WI38 (cell line): ENCODE measurements at regions not wholly inside any gene's neighbourhood (a gene's known extent, or its start where the extent isn't known, plus 50 kb on each side); places are given as distances from the start of the nearest gene placed in this dataset.
"Not testable (repeated sequence)": the region's sequence is repeated elsewhere in the genome, so short reads cannot be mapped to it uniquely, and the experiment has no call there.

Source experiments
- H3K4me3 ChIP-seq: 2 replicates; pipeline ENCODE4 v1.5.1; 2011; ENCODE audit warnings: low read depth, mild to moderate bottlenecking, control low read depth, low read length
- TF ChIP-seq, protein P1 (sequence below): IDR thresholded peaks from 2 replicates; pipeline ENCODE4 v1.5.1; 2012; ENCODE audit warnings: low read depth, mild to moderate bottlenecking, control low read depth, low read length

DNA sequence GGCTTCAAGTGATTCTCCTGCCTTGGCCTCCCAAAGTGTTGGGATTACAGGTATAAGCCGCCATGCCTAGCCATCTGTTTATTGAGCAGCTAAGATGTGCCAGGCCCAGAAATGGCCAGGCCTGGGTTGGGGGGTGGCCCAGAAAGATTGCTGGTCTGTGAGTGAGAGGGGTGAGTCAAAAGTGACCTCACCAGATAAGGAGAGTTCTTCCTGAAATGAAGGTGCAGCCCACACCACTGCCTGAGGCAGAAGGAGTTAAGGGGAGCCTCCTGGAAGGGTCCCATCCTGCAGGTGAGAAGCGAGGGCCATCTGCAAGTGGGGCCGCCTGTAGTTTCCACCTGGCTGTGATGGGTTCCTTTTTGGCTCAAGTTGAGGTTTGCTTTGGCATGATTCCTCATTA is 96.9 kb upstream of the KLF4 start:
- TF ChIP-seq, protein P1, sequence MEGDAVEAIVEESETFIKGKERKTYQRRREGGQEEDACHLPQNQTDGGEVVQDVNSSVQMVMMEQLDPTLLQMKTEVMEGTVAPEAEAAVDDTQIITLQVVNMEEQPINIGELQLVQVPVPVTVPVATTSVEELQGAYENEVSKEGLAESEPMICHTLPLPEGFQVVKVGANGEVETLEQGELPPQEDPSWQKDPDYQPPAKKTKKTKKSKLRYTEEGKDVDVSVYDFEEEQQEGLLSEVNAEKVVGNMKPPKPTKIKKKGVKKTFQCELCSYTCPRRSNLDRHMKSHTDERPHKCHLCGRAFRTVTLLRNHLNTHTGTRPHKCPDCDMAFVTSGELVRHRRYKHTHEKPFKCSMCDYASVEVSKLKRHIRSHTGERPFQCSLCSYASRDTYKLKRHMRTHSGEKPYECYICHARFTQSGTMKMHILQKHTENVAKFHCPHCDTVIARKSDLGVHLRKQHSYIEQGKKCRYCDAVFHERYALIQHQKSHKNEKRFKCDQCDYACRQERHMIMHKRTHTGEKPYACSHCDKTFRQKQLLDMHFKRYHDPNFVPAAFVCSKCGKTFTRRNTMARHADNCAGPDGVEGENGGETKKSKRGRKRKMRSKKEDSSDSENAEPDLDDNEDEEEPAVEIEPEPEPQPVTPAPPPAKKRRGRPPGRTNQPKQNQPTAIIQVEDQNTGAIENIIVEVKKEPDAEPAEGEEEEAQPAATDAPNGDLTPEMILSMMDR, result no peak
- no peak overlapping the region for H3K4me3 ChIP-seq

DNA sequence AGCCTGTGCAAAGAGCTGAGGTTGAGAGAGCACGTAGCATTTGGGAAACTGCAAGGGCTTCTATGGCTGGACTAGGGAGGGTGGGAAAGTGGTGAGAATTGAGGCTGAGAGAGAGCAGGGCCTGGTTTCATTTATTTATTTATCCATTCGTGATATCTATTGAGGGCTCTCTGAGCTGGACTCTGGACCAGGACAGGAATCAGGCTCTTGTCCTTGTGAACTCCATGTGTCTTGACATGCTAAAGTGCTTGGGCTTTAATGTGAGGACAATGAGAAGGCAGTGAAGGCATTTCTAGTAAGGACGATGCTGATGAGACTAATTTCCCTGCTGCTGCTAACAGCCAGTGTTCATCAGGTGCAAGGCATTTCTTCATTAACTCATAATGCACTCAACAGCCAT is 95.9 kb upstream of the KLF4 start:
- no peak overlapping the region for H3K4me3 ChIP-seq
- TF ChIP-seq, protein P1, result no peak

DNA sequence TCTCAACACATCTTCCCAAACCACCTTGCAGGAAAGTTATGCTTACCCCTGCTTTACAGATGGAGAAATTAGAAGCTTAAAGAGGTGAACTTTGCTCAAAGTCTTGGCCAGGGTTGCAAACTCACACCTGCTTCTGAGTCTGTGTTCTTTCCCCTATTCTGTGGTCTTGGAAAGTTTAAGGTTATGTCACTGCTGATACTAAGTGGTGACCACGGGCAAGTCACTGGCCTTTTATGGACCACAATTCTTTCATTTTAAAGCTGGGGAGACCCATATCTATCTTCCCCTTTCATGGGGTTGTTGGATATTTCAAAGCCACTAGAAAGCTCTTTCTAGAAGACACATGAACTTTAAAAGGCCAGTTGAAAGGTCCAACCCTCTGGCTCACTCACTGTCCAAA is 95.4 kb upstream of the KLF4 start:
- H3K4me3 ChIP-seq, result no peak overlapping the region
- TF ChIP-seq, protein P1, result no peak

DNA sequence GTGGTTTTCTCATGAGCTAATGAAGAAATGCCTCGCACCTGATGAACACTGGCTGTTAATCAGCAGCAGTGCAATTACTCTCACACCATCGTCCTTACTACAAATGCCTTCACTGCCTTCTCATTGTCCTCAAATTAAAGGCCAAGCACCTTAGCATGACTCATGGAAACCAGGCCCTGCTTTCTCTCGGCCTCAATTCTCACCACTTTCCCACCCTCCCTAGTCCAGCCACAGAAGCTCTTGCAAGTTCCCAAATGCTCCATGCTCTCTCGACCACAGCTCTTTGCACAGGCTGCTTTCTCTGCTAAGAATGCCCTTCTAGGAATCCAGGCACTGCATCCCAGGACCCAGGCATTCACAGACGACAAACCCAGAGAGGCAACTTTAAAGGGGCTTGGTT is 94.6 kb upstream of the KLF4 start:
- H3K4me3 ChIP-seq, result no peak overlapping the region
- TF ChIP-seq, protein P1, result no peak

DNA sequence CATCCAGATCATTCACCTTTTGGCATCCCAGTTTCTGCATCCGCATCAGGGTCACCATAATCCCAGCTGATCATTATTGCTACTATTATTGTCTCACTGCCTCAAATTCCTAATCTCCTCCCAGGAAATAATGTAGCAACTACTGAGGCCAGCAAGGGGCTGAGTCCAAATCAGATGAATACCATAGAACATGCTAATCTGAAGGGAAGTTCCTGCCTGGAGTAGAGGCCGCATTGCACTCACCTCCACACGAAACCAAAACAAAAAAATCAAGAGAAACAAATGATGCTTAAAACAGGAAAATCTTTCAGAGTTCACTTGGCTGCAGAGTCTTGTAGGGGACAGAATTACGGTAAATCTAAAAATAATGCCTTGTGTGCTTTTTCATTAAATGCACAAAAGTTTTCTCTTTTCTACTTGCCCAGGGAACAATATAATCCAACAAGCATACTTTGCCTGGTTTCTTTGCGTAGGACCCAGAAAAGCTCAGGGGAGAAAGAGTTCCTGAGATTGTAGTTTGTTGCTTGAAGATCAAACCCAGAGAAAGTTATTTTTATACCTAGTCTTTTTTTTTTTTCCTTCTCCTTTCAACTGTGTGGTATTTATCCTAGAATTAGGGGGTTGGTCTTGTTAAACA is 87.7 kb upstream of the KLF4 start:
- TF ChIP-seq, protein P1, result no peak
- no peak overlapping the region for H3K4me3 ChIP-seq

DNA sequence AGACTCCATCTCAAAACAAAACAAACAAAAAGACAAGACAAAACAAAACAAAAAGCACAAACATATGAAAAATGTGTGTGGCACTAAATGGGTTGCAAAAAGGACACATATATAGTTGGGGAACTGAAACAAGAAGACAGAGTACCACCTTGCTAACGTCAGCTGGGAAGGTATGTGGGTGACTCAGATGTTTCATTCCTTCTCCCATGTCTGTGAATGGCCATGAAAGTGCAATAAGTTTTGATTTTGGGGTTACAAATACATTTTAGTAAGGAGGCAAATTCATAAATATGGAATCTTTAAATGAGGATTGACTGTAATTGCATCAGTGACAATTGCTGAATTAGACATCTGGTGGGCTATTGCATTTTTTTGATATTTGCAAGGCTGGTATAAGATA is 81.6 kb upstream of the KLF4 start:
- TF ChIP-seq, protein P1, result no peak
- H3K4me3 ChIP-seq, result no peak overlapping the region

DNA sequence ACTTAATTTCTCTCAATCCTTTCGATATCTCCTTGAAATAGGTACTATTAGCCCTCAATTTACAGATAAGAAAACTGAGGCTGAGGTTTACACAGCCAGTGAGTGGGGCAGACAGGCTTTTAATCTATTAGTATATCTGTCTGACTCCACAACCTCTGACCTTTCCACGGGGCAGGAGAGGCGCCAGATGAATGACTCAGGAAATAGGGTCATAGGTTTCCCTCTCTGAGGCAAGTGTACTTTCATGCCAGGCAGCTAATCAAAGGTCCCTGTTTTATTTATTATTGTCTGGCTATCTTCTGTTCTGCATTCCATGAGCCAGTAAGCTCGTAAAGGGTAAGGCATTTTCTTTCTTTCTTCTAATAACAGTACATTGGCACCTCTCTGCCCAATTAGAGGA is 79.6 kb upstream of the KLF4 start:
- TF ChIP-seq, protein P1, result no peak

DNA sequence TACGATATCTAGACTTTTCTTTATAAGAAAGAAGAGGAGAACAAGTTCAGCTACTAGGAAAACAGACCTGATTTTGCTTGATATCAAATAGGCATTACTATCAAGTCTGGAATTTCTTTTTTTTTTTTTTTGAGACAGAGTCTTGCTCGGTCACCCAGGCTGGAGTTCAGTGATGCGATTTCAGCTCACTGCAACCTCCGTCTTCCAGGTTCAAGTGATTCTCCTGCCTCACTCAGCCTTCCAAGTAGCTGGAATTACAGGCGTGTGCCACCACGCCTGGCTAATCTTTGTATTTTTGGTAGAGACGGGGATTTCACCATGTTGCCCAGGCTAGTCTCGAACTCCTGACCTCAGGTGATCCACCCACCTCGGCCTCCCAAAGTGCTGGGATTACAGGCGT is 78.8 kb upstream of the KLF4 start:
- not testable (repeated sequence) for H3K4me3 ChIP-seq

More for the DNA sequence above, 79.6 kb upstream of the KLF4 start:
- no peak overlapping the region for H3K4me3 ChIP-seq
